Small intestine (tissue), 7 donors: ENCODE measurements at regions not wholly inside any gene's neighbourhood (a gene's known extent, or its start where the extent isn't known, plus 50 kb on each side); places are given as distances from the start of the nearest gene placed in this dataset.
"Not testable (repeated sequence)": the region's sequence is repeated elsewhere in the genome, so short reads cannot be mapped to it uniquely, and the experiment has no call there.

Source experiments
- DNase-seq, 2 donors: peaks; one replicate each; pipeline versions ENCODE4 v3.0.0 to v3.0.0-alpha.2; 2013
- FAIRE-seq: peaks from 2 replicates; lab custom pipeline; 2012; peaks lifted over from hg19 to GRCh38; lab: Jason Lieb, UNC
- H3K27ac ChIP-seq, 3 donors: one replicate each; pipeline ENCODE4 v1.5.1; 2013; ENCODE audit warnings: low read length in 2 of 3, mild to moderate bottlenecking in 2 of 3, control low read depth in 1 of 3, inconsistent platforms in 1 of 3, low read depth in 1 of 3, moderate library complexity in 1 of 3
- H3K27me3 ChIP-seq, 3 donors: one replicate each; pipeline ENCODE4 v1.6.1; 2013; ENCODE audit warnings: low read length in 3 of 3, inconsistent platforms in 1 of 3; ENCODE audit not compliant: control insufficient read depth in 3 of 3, insufficient read depth in 3 of 3
- H3K36me3 ChIP-seq, 3 donors: one replicate each; pipeline ENCODE4 v1.6.1; 2013; ENCODE audit warnings: low read length in 3 of 3, inconsistent platforms in 1 of 3, low read depth in 1 of 3, mild to moderate bottlenecking in 1 of 3, moderate library complexity in 1 of 3; ENCODE audit not compliant: control insufficient read depth in 3 of 3, insufficient read depth in 2 of 3
- H3K4me1 ChIP-seq, 3 donors: one replicate each; pipeline ENCODE4 v1.6.1; 2013; ENCODE audit warnings: low read length in 2 of 3, inconsistent platforms in 1 of 3, low read depth in 1 of 3, mild to moderate bottlenecking in 1 of 3, moderate library complexity in 1 of 3; ENCODE audit not compliant: control insufficient read depth in 3 of 3, insufficient read depth in 2 of 3
- H3K4me3 ChIP-seq, 3 donors: one replicate each; pipeline ENCODE4 v1.5.1; 2013; ENCODE audit warnings: low read length in 3 of 3, control low read depth in 1 of 3, inconsistent platforms in 1 of 3, low read depth in 1 of 3, mild to moderate bottlenecking in 1 of 3, moderate library complexity in 1 of 3
- H3K9me3 ChIP-seq, 2 donors: one replicate each; pipeline ENCODE4 v1.6.1; 2013; ENCODE audit warnings: low read depth in 1 of 2, low read length in 1 of 2; ENCODE audit not compliant: control insufficient read depth in 2 of 2, insufficient read depth in 1 of 2
- WGBS, 3 donors: extraction: QIAGEN DNeasy Blood & Tissue Kit; methylation state at CpG; one replicate each; pipeline ENCODE4 v1.1.7; 2013; 5-methylcytosine and 5-hydroxymethylcytosine counted together
- donor health status: healthy with polysubstance abuse.
- donor health status: control.
- donor health status: control.
- donor health status: Bipolar disorder and iron deficiency.
- donor health status: healthy.

- Histone ChIP-seq H3K9me3 (peaks cover 0 to 9% of the 10 kb centered on the region in 2 donors), H3K27me3 (no peaks in the 10 kb centered on the region), H3K27ac (no peak overlapping the region), H3K36me3 (no peaks in the 10 kb centered on the region), H3K4me3 (no peak overlapping the region), H3K4me1 (no peaks in the 10 kb centered on the region)
- DNase-seq (no peak), FAIRE-seq (no peak)
- WGBS, 3 donors: 63 to 74% (median 67%) methylated on average over 1 of the region's 1 CpG
These were observed 99.0 kb upstream of the DDHD1 start for GRCh38 chr14:53252141-53252540.

DNA sequence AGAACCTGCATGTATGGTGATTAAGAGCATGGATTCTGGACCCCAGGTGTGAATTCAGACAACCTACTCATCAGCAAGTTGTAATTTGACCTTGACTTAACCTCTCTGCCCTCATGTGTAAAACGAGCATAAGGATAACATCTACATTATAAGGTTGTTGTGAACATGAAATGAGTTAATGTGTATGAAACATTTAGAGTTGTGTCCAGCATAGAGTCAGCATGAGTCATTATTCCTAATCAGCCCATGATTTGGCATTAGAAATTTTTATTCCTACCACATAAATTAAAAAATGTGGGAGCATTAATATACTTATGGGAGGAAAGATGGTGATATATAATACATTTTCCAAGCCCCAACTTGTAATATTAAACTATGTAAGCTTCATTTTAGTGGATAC, 95.9 kb upstream of the DDHD1 start:
- FAIRE-seq: no peak

GRCh38 chr14:53247596-53248370, 94.7 kb upstream of the DDHD1 start:
- WGBS, 3 donors: 50 to 84% (median 51%) methylated on average over 4 of the region's 4 CpGs
- Histone ChIP-seq H3K27me3 (no peaks in the 10 kb centered on the region), H3K4me3 (no peak overlapping the region), H3K27ac (no peak overlapping the region), H3K36me3 (no peaks in the 10 kb centered on the region), H3K9me3 (peaks cover 0 to 12% of the 10 kb centered on the region in 2 donors), H3K4me1 (no peaks in the 10 kb centered on the region)
- FAIRE-seq (no peak), DNase-seq (no peak)

More for the DNA sequence above, 95.9 kb upstream of the DDHD1 start:
- Histone ChIP-seq H3K27me3 (no peaks in the 10 kb centered on the region), H3K4me1 (no peaks in the 10 kb centered on the region), H3K27ac (no peak overlapping the region), H3K36me3 (no peaks in the 10 kb centered on the region), H3K4me3 (no peak overlapping the region), H3K9me3 (peaks cover 0 to under 1% of the 10 kb centered on the region in 2 donors)
- no peak for DNase-seq
- WGBS, 3 donors: 2 to 25% (median 11%) methylated on average over 1 of the region's 1 CpG

- H3K4me1 ChIP-seq, H3K27me3 ChIP-seq, H3K27ac ChIP-seq, FAIRE-seq, H3K36me3 ChIP-seq, DNase-seq, H3K4me3 ChIP-seq: not testable (repeated sequence)
- 92 to 100% (median 95%) methylated on average over 3 of the region's 3 CpGs for WGBS, 3 donors
- H3K9me3 ChIP-seq: peaks cover 0 to 12% of the 10 kb centered on the region in 2 donors
These were observed 89.8 kb upstream of the DDHD1 start for GRCh38 chr14:53242898-53243297.

GRCh38 chr14:53237488-53237887, 84.4 kb upstream of the DDHD1 start:
- H3K4me3 ChIP-seq: no peak overlapping the region
- no peaks in the 10 kb centered on the region for H3K27me3 ChIP-seq
- FAIRE-seq (no peak), DNase-seq (no peak)
- no peaks in the 10 kb centered on the region for H3K9me3 ChIP-seq
- H3K27ac ChIP-seq: no peak overlapping the region
- 75 to 93% (median 91%) methylated on average over 1 of the region's 1 CpG for WGBS, 3 donors
- H3K36me3 ChIP-seq: no peaks in the 10 kb centered on the region
- no peaks in the 10 kb centered on the region for H3K4me1 ChIP-seq

- WGBS, 3 donors: 75 to 78% (median 78%) methylated on average over 3 of the region's 3 CpGs
- no peaks in the 10 kb centered on the region for H3K9me3 ChIP-seq
- no peaks in the 10 kb centered on the region for H3K36me3 ChIP-seq
- no peaks in the 10 kb centered on the region for H3K4me1 ChIP-seq
- no peak overlapping the region for H3K4me3 ChIP-seq
- FAIRE-seq (no peak), DNase-seq (no peak)
- no peaks in the 10 kb centered on the region for H3K27me3 ChIP-seq
- H3K27ac ChIP-seq: no peak overlapping the region
These were observed 83.6 kb upstream of the DDHD1 start for GRCh38 chr14:53236708-53237107.

- no peak overlapping the region for H3K4me3 ChIP-seq
- H3K36me3 ChIP-seq: no peaks in the 10 kb centered on the region
- no peaks in the 10 kb centered on the region for H3K27me3 ChIP-seq
- no peak for FAIRE-seq
- H3K4me1 ChIP-seq: no peaks in the 10 kb centered on the region
- H3K9me3 ChIP-seq: peaks cover 0 to 9% of the 10 kb centered on the region in 2 donors
- WGBS, 3 donors: 46 to 52% (median 48%) methylated on average over 3 of the region's 3 CpGs
- DNase-seq: no peak
- H3K27ac ChIP-seq: no peak overlapping the region
These were observed 78.0 kb upstream of the DDHD1 start for GRCh38 chr14:53231171-53231570.

GRCh38 chr14:53228966-53229365, 75.8 kb upstream of the DDHD1 start:
- Histone ChIP-seq H3K36me3 (no peaks in the 10 kb centered on the region), H3K9me3 (peaks cover 0 to 9% of the 10 kb centered on the region in 2 donors), H3K4me1 (no peaks in the 10 kb centered on the region), H3K27ac (no peak overlapping the region), H3K27me3 (no peaks in the 10 kb centered on the region), H3K4me3 (no peak overlapping the region)
- FAIRE-seq: no peak
- no peak for DNase-seq
- 55 to 81% (median 70%) methylated on average over 4 of the region's 4 CpGs for WGBS, 3 donors
